Endodermal cell (in vitro differentiated cells): ENCODE measurements at regions not wholly inside any gene's neighbourhood (a gene's known extent, or its start where the extent isn't known, plus 50 kb on each side); places are given as distances from the start of the nearest gene placed in this dataset.

ENCODE experiments used
- DNase-seq: peaks from one replicate; pipeline ENCODE4 v3.0.0-alpha.2; 2017
- H3K27ac ChIP-seq: 2 replicates; pipeline ENCODE4 v1.5.1; 2013; ENCODE audit warnings: mild to moderate bottlenecking, low read depth, low read length, moderate library complexity
- H3K27me3 ChIP-seq: 2 replicates; pipeline ENCODE4 v1.6.1; 2013; ENCODE audit warnings: mild to moderate bottlenecking, low read length, moderate library complexity; ENCODE audit not compliant: insufficient read depth, control insufficient read depth, poor library complexity, severe bottlenecking
- H3K36me3 ChIP-seq: 2 replicates; pipeline ENCODE4 v1.7.0; 2013; ENCODE audit warnings: mild to moderate bottlenecking, low read length, moderate library complexity; ENCODE audit not compliant: control insufficient read depth, insufficient read depth
- H3K4me1 ChIP-seq: one replicate; pipeline ENCODE4 v1.7.0; 2013; ENCODE audit warnings: low read length; ENCODE audit not compliant: control insufficient read depth, insufficient read depth
- H3K4me3 ChIP-seq: 2 replicates; pipeline ENCODE4 v1.5.1; 2013; ENCODE audit warnings: mild to moderate bottlenecking, low read length, moderate library complexity
- H3K9ac ChIP-seq: 2 replicates; pipeline ENCODE4 v1.6.1; 2013; ENCODE audit warnings: mild to moderate bottlenecking, low read length, moderate library complexity; ENCODE audit not compliant: poor library complexity, severe bottlenecking; ENCODE audit errors: extremely low read depth
- H3K9me3 ChIP-seq: 2 replicates; pipeline ENCODE4 v1.6.1; 2013; ENCODE audit warnings: mild to moderate bottlenecking, low read length, moderate library complexity; ENCODE audit not compliant: control insufficient read depth
- H3K27ac Mint-ChIP-seq: 2 replicates; pipeline ENCODE4 v1.8.0; 2020; ENCODE audit warnings: mixed read lengths
- H3K27me3 Mint-ChIP-seq: 2 replicates; pipeline ENCODE4 v1.8.0; 2021; ENCODE audit warnings: mild to moderate bottlenecking, mixed read lengths; ENCODE audit not compliant: insufficient read depth
- H3K36me3 Mint-ChIP-seq: 2 replicates; pipeline ENCODE4 v1.8.0; 2020; ENCODE audit warnings: low read depth, mixed read lengths
- H3K4me1 Mint-ChIP-seq: 2 replicates; pipeline ENCODE4 v1.8.0; 2020; ENCODE audit warnings: mixed read lengths
- H3K4me3 Mint-ChIP-seq: 2 replicates; pipeline ENCODE4 v1.8.0; 2020; ENCODE audit warnings: mild to moderate bottlenecking, moderate library complexity, mixed read lengths
- H3K9me3 Mint-ChIP-seq: 2 replicates; pipeline ENCODE4 v1.8.0; 2020; ENCODE audit warnings: mild to moderate bottlenecking, mixed read lengths
- CTCF ChIP-seq: fragments of 200-600 bp; sonication (generic); conservative IDR thresholded peaks from 2 replicates; pipeline ENCODE4 v1.5.0; 2021; ENCODE audit warnings: antibody characterized with exemption, mild to moderate bottlenecking
- WGBS, 2 experiments: methylation state at CpG; one replicate each; pipeline versions ENCODE4 v1.1.5 to v1.1.7; 2013; ENCODE audit warnings: missing lambda C conversion rate in 2 of 2, mixed read lengths in 1 of 2; ENCODE audit not compliant: insufficient coverage in 1 of 2, insufficient read length in 1 of 2; 5-methylcytosine and 5-hydroxymethylcytosine counted together

GRCh38 chr13:48866249-48866648, 109.5 kb upstream of the FNDC3A start:
- no peaks in the 10 kb centered on the region for H3K36me3 Mint-ChIP-seq

DNA sequence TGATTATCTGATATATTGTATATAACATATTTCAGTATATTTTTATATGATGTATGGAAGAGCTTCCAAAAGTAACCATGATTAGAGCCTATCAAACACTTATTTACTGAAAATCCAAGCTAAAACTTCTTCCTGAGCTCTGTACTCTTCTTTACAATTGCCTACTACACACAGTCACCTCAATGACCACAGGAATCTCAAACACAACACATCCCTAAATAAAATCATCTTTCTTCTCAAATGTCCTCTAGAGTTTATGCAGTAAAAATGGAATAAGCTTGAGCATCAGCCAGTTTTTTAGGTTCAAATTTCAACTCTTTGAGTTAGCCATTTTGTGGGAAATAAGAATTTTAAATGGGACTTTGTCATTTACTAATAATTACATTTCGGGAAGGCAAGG, 102.6 kb upstream of the FNDC3A start:
- no peak overlapping the region for H3K4me3 Mint-ChIP-seq
- Histone ChIP-seq H3K9me3 (peaks cover 31% of the 10 kb centered on the region), H3K36me3 (no peaks in the 10 kb centered on the region), H3K27me3 (peaks cover 6% of the 10 kb centered on the region), H3K4me1 (peaks cover 15% of the 10 kb centered on the region), H3K9ac (no peak overlapping the region), H3K27ac (no peak overlapping the region), H3K4me3 (peak overlapping the region; percentile 15)
- peaks cover 35% of the 10 kb centered on the region for H3K4me1 Mint-ChIP-seq
- H3K27me3 Mint-ChIP-seq = peaks cover 4% of the 10 kb centered on the region
- WGBS, 2 experiments = 83 to 100% methylated on average over 1 of the region's 1 CpG
- peaks cover 1% of the 10 kb centered on the region for H3K9me3 Mint-ChIP-seq
- H3K27ac Mint-ChIP-seq = no peak overlapping the region
- no peak for TF ChIP-seq CTCF
- H3K36me3 Mint-ChIP-seq = no peaks in the 10 kb centered on the region
- DNase-seq = no peak

More at GRCh38 chr13:48866249-48866648, 109.5 kb upstream of the FNDC3A start:
- Histone ChIP-seq H3K36me3 (no peaks in the 10 kb centered on the region), H3K4me1 (no peaks in the 10 kb centered on the region), H3K27me3 (no peaks in the 10 kb centered on the region), H3K4me3 (no peak overlapping the region), H3K9ac (no peak overlapping the region), H3K9me3 (peaks cover 17% of the 10 kb centered on the region), H3K27ac (no peak overlapping the region)
- no peaks in the 10 kb centered on the region for H3K27me3 Mint-ChIP-seq
- H3K4me1 Mint-ChIP-seq = peaks cover 8% of the 10 kb centered on the region
- TF ChIP-seq CTCF = no peak
- H3K9me3 Mint-ChIP-seq = peaks cover 2% of the 10 kb centered on the region
- 77 to 94% methylated on average over 6 of the region's 6 CpGs for WGBS, 2 experiments
- no peak overlapping the region for H3K27ac Mint-ChIP-seq
- H3K4me3 Mint-ChIP-seq = no peak overlapping the region
- no peak for DNase-seq

DNA sequence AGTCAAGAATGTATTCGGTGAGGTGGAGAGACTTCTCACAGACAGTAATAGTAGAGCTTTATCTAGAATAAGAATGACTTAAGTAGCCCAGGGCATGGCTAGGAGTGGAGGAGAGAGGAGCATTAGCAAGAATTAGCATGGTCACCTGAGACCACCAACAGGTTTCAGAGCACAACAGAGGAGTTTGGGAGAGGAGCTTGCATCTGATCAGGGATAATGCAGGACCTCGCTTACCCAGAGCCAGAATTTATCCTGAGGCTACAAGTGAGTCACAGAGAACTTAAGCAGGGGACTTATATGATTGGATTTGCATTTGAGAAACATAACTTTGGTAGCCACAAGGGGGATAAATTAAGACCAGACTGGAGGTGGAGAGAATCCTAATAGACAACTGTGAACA, 102.1 kb upstream of the FNDC3A start:
- H3K27ac Mint-ChIP-seq = peak overlapping the region; percentile 63
- H3K4me3 Mint-ChIP-seq = peak overlapping the region; percentile 5
- 38 to 68% methylated on average over 2 of the region's 2 CpGs for whole genome bisulfite sequencing, 2 experiments
- H3K36me3 ChIP-seq = no peaks in the 10 kb centered on the region
- peaks cover 26% of the 10 kb centered on the region for H3K9me3 ChIP-seq
- H3K4me3 ChIP-seq = peak overlapping the region; percentile 59
- peaks cover 6% of the 10 kb centered on the region for H3K27me3 ChIP-seq
- no peaks in the 10 kb centered on the region for H3K36me3 Mint-ChIP-seq
- H3K9ac ChIP-seq = no peak overlapping the region
- TF ChIP-seq CTCF = no peak
- H3K9me3 Mint-ChIP-seq = peaks cover 1% of the 10 kb centered on the region
- H3K4me1 ChIP-seq = peaks cover 15% of the 10 kb centered on the region
- no peak overlapping the region for H3K27ac ChIP-seq
- peaks cover 35% of the 10 kb centered on the region for H3K4me1 Mint-ChIP-seq
- H3K27me3 Mint-ChIP-seq = peaks cover 4% of the 10 kb centered on the region
- peak; percentile 77 for DNase-seq
